Endothelial cell of umbilical vein (primary cell): ENCODE measurements at regions not wholly inside any gene's neighbourhood (a gene's known extent, or its start where the extent isn't known, plus 50 kb on each side); places are given as distances from the start of the nearest gene placed in this dataset.

ENCODE experiments used
- GATA2 ChIP-seq: IDR thresholded peaks from 2 replicates; pipeline ENCODE4 v1.7.0; 2011; ENCODE audit warnings: low read depth, mild to moderate bottlenecking, moderate library complexity, mixed read lengths, low read length; ENCODE audit not compliant: insufficient read length, insufficient read depth
- TF ChIP-seq, protein P1 (sequence below), 2 donors: IDR thresholded peaks; 1 replicate in 1 of 2; 2 replicates in 1 of 2; pipeline ENCODE4 v1.5.1; 2011; ENCODE audit warnings: low read length in 2 of 2, mild to moderate bottlenecking in 2 of 2, moderate library complexity in 2 of 2, control low read depth in 1 of 2, inconsistent platforms in 1 of 2, low read depth in 1 of 2; ENCODE audit not compliant: insufficient read depth in 1 of 2; ENCODE audit errors: extremely low read depth in 1 of 2

DNA sequence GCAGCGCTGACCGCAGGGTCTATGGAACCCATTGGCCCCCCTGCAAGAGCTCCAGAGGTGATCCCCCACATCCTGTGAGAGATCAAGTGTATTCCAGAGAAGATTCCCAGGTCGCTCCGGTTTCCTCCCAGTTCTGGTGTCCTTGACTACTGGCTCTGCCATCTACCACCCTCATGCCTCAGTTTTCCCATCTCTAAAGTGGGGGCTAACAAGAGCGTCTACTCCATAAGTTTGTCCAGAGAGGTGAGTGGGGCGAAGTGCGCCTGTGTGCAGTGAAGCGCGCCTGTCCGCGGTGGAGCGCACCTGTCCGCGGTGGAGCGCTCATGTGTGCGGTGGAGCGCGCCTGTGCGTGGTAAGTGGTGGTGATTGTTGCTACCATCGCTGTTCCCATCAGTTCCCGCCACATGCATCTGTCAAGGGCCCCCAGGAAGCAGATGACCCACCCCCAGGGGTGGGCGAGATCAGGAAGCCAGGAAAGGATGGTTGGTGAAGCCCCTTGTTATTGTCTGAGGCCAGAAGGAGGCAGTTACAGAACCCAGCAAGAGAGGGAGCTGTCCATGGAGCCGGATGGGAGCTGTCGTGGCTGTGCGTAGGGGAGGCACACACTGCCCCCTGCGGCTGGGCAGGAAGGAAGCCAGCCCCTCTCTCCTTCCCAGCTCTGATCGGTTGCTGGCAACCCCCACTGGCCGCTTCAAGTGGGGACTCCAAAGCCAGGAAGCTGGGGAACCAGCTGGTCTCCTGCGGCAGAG, 73.2 kb upstream of the FGF3 start:
- TF ChIP-seq, protein P1, sequence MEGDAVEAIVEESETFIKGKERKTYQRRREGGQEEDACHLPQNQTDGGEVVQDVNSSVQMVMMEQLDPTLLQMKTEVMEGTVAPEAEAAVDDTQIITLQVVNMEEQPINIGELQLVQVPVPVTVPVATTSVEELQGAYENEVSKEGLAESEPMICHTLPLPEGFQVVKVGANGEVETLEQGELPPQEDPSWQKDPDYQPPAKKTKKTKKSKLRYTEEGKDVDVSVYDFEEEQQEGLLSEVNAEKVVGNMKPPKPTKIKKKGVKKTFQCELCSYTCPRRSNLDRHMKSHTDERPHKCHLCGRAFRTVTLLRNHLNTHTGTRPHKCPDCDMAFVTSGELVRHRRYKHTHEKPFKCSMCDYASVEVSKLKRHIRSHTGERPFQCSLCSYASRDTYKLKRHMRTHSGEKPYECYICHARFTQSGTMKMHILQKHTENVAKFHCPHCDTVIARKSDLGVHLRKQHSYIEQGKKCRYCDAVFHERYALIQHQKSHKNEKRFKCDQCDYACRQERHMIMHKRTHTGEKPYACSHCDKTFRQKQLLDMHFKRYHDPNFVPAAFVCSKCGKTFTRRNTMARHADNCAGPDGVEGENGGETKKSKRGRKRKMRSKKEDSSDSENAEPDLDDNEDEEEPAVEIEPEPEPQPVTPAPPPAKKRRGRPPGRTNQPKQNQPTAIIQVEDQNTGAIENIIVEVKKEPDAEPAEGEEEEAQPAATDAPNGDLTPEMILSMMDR (IDR thresholded peaks at IDR 0.05; ENCODE audit: extremely low read depth in 1 of 2, insufficient read depth in 1 of 2, low read depth in 1 of 2, low read length in 2 of 2), result peak; percentile 13 to 37
- TF ChIP-seq GATA2, result no peak
